PC-3 (cell line): ENCODE measurements at regions not wholly inside any gene's neighbourhood (a gene's known extent, or its start where the extent isn't known, plus 50 kb on each side); places are given as distances from the start of the nearest gene placed in this dataset.

Experiments used
- EZH2 ChIP-seq: fragments of 300-600 bp; sonication (generic); IDR thresholded peaks from one replicate; pipeline ENCODE4 v1.6.1; 2017; ENCODE audit warnings: antibody characterized with exemption, mild to moderate bottlenecking, low read length; ENCODE audit not compliant: unreplicated experiment
- EZH2phosphoT487 ChIP-seq: fragments of 300-600 bp; sonication (generic); IDR thresholded peaks from 2 replicates; pipeline ENCODE4 v1.6.1; 2018; ENCODE audit warnings: mild to moderate bottlenecking, antibody characterized with exemption, low read length, borderline replicate concordance
- TF ChIP-seq, protein P1 (sequence below): fragments of 300-600 bp; sonication (generic); conservative IDR thresholded peaks from 2 replicates; pipeline ENCODE4 v1.5.1; 2017; ENCODE audit warnings: antibody characterized with exemption, low read depth, mild to moderate bottlenecking, low read length

DNA sequence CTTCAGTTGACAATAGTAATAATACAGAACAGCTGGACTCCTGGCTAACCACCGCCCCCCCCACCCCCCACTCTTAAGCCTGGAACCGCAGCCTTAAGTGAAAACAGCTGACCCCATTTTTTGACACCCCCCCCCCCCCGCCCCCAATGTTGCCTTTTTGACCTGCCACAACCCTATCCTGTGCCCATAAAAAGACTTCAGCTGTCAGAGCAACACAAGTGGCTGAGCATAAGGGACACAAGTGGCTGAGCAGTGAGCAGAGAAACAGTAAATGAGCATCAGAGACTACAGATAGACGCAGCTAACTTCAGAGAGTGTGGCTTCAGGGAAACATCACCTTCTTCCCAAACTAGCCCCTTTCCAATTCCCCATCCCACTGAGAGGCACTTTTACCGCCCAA, 1493.8 kb downstream of the LRRC4C start:
- TF ChIP-seq, protein P1, sequence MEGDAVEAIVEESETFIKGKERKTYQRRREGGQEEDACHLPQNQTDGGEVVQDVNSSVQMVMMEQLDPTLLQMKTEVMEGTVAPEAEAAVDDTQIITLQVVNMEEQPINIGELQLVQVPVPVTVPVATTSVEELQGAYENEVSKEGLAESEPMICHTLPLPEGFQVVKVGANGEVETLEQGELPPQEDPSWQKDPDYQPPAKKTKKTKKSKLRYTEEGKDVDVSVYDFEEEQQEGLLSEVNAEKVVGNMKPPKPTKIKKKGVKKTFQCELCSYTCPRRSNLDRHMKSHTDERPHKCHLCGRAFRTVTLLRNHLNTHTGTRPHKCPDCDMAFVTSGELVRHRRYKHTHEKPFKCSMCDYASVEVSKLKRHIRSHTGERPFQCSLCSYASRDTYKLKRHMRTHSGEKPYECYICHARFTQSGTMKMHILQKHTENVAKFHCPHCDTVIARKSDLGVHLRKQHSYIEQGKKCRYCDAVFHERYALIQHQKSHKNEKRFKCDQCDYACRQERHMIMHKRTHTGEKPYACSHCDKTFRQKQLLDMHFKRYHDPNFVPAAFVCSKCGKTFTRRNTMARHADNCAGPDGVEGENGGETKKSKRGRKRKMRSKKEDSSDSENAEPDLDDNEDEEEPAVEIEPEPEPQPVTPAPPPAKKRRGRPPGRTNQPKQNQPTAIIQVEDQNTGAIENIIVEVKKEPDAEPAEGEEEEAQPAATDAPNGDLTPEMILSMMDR: no peak
- TF ChIP-seq EZH2 (no peak), EZH2phosphoT487 (no peak)
